ENCODE measurements at regions not wholly inside any gene's neighbourhood (a gene's known extent, or its start where the extent isn't known, plus 50 kb on each side); places are given as distances from the start of the nearest gene placed in this dataset.
"Not testable (repeated sequence)": the region's sequence is repeated elsewhere in the genome, so short reads cannot be mapped to it uniquely, and the experiment has no call there.

GRCh38 chr3:177464392-177465256, 267.3 kb upstream of the TBL1XR1 start:
- no peak for DNase-seq

DNA sequence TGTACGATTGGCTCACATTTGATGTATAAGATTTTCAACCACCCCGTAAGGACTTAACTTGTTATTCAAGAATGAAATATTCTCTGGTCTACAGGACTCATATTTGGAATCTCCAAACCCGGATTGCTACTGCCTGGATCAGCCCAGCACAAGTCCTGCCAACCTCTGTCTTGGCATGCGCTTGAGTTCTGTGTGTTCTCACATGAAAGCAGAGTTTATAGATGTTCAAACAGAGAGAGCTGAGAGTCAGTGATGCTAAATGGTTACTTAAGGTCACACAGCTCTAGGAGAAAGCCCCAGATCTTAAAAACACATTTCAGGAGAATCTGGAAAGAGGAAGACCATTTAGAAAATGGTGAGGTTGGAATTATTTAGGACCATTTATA, 268.0 kb upstream of the TBL1XR1 start:
- DNase-seq, result no peak

- DNase-seq, result no peak
These were observed 268.8 kb upstream of the TBL1XR1 start for GRCh38 chr3:177466074-177466473.

DNA sequence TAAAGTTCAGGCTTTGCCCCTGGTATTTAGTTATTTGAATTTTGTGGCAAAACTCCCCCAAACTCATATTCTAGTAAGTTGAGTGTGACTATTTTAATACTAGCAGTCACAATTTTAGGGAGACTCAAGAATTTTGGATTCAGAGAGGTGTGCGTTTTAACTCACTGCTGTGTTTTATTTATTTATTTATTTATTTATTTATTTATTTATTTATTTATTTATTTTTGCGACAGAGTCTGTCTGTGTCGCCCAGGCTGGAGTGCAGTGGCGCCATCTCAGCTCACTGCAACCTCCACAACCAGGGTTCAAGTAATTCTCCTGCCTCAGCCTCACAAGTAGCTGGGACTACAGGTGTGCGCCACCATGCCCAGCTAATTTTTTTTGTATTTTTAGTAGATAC, 269.3 kb upstream of the TBL1XR1 start:
- DNase-seq, result not testable (repeated sequence)

GRCh38 chr3:177467247-177467985, 270.1 kb upstream of the TBL1XR1 start:
- DNase-seq, result no peak

DNA sequence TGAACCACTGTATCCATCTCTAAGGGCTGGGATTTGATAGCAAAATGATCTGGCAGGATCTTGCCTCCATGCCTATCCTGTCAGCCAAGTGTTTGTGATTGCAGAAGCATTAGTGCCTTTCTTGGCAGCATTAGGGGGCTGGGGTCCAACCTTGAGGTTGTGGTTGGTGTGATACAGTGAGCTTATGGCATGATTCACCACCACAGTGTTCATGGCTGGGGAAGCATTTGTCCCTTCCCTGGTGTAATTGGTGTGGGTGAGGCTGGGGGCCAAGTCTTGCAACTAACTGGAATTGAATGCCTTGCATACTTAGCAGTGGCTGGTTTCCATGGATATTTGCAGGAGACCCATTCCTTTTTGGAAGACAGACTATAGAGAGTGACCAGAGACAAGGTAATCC, 271.0 kb upstream of the TBL1XR1 start:
- no peak for DNase-seq

GRCh38 chr3:177468816-177469215, 271.5 kb upstream of the TBL1XR1 start:
- DNase-seq, result no peak

GRCh38 chr3:177469216-177469615, 271.9 kb upstream of the TBL1XR1 start:
- DNase-seq, result no peak

DNA sequence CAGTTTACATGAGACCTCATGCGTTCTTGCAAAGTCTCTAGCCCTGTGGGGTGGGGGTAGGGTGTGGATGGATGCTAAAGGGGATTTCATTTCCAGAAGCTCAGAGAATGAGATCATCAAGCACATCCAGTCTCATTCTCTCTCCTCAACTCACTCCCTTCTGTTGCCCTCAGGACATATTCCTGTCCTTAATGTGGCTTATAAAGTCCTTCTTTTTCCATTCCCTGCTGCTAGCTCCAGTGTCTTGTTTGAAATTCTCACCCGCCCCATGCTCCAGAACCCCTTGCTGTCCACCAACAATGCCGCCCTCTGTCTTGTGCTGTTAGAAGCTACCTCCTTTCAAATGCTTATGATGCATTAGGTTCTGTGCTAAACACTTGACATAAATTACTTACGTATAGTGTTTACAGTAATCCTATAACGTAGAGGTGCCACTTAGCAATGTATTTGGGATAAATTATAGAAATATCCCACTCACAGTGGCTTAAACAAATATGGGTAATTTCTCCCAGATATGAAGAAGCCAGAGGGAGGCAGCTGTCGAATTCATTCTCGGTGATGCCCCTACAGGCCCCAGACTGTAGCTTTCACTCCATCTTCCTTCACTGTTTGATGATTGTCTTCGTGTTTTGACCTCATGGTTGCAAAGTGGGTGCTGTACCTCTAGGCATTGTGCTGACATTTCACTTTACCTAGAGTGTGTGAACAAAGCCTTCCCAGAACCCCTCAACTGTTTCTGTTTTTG, 273.1 kb upstream of the TBL1XR1 start:
- DNase-seq, result no peak

GRCh38 chr3:177471733-177472480, 274.6 kb upstream of the TBL1XR1 start:
- no peak for DNase-seq

DNA sequence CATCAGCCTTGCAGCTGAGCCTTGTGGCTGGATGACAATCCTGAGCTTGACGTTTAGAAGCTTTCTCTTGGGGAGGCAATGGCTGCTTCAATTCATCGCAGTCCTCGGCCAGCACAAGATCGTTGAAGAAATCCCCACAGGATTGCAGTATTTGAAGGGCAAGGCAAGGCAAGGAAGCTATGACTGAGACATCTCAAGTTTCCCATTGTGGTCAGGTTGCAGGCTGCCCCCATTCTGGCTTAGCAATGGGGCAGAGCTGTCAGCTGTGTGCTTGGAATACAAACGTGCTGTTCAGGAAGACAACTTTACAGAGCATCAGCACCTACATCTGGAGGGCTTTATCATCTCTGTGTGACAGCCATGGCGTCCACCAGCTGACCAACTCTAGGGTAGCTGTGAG, 275.9 kb upstream of the TBL1XR1 start:
- DNase-seq, result no peak

DNA sequence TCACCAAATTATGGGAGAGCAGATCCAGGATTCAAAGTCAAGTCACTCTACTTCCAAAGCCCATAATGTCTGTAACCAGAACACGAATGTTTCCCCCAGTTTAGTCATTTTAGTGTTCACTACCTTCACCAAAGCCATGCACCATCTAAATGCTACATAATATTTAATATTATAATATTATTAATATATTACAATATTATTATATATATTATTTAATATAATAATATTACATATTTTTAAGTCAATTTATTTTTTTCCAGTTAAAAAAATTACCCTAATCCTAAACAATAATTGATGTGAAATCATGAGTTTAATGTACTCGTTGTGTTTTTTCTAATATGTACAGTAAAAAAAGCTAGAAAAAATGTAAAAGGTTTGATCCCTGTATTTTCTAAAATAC, 276.6 kb upstream of the TBL1XR1 start:
- no peak for DNase-seq

DNA sequence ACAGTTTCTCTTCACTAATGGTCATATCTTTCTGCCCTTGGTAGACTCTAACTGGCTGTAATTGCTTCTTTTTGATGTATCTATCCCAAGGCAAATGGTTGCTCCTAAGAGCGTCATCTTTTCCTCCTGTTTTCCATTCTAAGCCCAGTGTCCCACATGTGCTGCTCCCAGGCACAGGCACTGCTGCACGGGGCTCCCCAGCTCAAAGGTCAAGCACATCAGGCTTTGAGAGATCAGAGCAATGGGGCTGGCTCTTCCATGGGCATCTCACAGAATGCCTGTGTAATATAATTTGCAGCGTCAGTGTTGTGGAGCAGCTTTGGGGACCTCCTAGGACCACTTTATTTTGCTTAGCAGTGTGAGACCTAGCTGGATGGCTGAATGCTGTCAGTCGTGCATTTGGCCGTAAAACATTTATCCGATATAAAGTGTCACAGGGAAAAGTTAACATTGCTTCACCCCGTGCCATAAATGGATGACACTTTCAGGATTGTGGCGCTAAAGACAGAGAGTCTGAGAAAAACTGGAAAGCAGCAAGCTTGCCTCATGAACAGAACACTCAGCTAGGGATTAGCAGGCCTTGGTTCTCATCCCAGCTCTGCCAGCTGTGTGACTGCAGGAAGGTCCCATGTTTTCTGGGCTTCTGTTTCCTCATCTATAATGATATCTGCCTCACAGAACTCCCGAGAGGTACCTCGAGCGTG, 277.5 kb upstream of the TBL1XR1 start:
- DNase-seq, result no peak

GRCh38 chr3:177475356-177475665, 278.0 kb upstream of the TBL1XR1 start:
- no peak for DNase-seq

DNA sequence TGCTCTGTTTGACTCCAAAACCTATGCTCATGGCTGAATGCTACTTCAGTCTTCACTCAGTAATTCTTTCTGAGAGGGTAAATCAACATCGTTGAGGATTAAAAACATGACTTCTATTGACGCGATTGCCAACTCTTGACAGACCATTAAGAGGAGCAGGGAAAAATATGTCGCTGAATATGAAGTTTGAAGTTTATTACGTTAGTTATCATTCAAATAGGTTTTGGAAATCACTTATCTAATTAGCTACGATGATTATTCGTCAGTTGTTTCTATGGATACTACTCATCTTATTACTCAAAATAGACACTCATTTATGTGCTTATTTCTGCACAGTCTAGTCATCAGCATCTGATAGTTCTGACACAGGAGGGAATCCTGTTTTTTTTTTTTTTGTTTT, 279.2 kb upstream of the TBL1XR1 start:
- no peak for DNase-seq

- DNase-seq, result no peak
These were observed 279.7 kb upstream of the TBL1XR1 start for GRCh38 chr3:177476921-177477435.

DNA sequence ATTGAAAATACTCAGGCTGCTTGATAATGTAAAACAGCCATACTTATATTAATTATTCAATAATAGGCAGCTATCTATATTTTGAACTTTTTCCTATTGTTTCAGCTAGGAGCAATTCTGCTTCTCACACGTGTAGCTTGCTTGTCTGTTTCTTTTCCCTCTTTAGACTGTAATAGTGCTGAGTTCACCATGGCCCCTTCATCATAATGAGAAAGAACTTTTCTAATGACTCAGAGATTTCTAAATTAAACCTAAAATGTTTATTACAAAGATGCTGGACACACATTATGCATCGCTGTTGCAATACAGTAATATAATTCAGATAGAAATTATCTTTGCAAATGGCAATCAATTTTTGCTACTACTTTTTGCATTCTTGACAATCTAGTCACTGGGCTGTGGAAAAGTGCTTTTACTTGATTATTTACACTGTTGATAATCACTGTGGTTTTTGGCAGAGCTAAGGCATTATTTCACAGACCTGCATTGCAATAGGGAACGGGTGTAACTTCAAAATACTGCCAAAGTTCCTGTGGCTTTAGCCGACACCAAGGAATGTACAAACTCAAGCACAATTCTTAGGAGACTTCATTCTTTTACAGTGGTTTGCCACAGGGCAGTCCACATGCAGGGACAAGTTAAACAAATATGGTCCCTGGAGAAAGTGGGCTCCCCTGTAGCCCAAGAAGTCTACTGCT, 281.0 kb upstream of the TBL1XR1 start:
- no peak for DNase-seq

- no peak for DNase-seq
These were observed 282.3 kb upstream of the TBL1XR1 start for GRCh38 chr3:177479630-177480029.

DNA sequence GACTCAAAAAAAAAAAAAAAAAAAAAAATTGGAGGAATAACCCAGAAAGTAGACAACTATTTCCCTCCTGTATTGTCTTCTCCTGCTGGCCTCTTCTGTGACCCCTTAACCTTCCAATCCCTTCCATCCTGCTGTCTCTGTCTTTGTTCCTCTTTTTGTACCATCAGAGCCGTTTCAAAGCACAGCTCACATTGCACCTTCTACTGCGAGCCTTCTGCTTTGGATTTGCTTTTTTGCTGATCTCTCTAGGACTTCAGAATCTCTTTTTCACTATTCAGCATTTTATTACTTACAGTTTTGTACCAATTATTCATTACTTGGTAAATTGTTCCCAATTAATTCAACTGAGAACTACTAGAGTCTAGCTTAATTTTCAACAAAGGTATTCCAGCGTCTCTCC, 284.0 kb upstream of the TBL1XR1 start:
- DNase-seq, result no peak

- DNase-seq, result no peak
These were observed 284.9 kb upstream of the TBL1XR1 start for GRCh38 chr3:177482048-177482691.
